NCI-H146 treated with DMSO at 0.1 percent for 48 hours (cell line): ENCODE measurements at regions not wholly inside any gene's neighbourhood (a gene's known extent, or its start where the extent isn't known, plus 50 kb on each side); places are given as distances from the start of the nearest gene placed in this dataset.

Experiments used
- DNase-seq: peaks from one replicate; lab custom pipeline; 2025; ENCODE audit not compliant: unreplicated experiment; lab: John Stamatoyannopoulos, UW

- no peak for DNase-seq
These were observed 60.5 kb upstream of the CD180 start for GRCh38 chr5:67257077-67257476.

DNA sequence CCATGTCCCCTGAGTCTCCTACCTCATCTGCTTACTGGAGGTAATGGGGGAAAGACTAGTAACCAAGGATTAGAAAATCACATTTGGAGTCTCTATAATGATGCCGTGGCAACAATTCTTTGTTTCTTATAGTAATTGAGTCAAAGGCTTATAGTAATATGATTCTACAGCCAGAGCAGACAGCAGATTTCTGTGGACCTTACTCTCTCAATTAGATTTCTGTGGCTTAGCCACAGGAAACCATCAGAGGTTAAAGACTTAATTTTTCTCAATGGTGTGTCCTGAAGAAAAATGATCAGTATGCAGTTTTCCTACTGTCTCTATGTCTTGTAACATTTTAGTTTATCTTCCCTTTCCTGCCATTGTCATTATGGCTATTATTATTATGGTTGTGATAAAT is 59.3 kb upstream of the CD180 start:
- no peak for DNase-seq

DNA sequence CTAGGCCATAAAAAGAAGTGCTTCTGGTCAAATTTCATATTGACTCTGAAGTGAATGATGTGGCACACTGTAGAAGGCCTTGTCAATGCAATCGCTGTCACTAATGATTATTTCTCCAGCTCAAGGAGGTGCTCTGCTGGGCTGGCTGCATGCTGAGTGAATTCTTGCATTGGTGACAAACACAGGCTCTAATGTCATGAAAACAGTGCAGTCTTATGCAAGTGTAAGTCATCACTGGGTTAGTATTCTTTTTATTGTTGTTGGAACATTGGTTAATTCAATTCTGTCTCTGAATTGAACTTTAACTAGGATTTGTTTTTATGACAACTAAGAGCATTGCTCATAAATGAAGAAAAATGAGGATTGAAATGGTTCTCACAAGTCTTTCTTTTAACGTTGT is 57.3 kb upstream of the CD180 start:
- DNase-seq, result no peak

GRCh38 chr5:67249590-67249895 is 52.9 kb upstream of the CD180 start:
- no peak for DNase-seq

DNA sequence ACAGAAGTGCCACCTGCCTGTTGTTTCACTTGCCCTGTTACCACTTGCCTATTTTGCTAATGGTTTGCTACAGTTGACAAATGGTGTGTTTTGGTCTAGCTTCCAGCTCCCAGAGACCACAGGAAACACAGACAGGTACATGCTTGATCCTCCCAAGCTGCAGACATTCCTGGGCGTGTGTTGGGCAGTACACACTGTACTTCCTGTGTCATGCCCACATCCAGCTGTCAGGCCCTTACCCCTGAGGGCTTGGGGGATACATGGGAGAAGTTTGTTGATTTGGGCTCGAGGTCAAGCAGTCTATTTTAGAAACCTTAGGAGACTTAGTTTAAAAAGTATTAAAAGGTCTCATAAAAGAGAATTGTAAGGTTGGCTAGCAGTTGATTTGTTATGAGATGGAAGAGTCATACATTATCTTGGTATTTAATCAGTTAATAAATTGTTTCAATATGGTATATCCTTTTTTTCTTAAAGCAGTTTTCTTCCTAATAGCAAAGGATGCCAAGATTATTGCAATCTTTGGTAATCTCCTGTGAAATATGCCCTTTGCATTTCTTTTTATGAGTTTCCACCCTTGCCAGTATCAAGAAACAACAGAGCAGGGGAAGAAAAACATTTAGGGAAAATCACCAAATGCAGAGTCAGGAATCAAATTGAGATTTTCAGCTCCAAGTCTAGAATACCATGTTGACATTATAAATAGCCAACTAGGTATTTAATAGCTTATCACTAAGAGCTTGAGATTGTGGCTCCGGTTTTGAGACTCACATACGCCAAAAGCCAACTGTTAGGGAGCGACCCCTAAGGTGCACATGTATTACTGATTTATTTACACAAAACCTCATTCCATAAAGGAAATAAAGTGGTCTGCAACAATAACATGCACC is 52.3 kb upstream of the CD180 start:
- DNase-seq, result no peak

GRCh38 chr5:67246546-67247268 is 50.1 kb upstream of the CD180 start:
- no peak for DNase-seq
